NCI-H446 (cell line): ENCODE measurements at regions not wholly inside any gene's neighbourhood (a gene's known extent, or its start where the extent isn't known, plus 50 kb on each side); places are given as distances from the start of the nearest gene placed in this dataset.

ENCODE experiments used
- DNase-seq, 2 experiments: peaks; one replicate each; lab custom pipeline; 2025; lab: John Stamatoyannopoulos, UW

DNA sequence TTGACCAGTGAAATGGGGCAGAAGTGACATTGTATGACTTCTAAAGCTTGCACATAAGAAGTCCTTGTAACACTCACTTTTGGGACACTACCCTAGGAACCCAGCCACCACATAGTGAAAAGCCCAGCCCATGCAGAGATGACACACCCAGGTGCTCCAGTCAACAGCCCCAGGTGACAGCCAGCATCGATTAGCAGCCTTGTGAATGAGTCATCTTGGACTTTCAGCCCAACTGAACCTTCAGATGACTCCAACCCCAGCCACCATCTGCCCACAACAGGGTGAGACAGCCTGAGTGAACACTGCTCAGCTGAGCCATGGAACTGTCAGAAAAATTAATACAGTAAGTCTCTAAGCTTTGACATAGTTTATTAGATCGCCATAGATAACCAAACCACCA is 458.6 kb downstream of the ZSWIM6 start:
- DNase-seq: no peak

DNA sequence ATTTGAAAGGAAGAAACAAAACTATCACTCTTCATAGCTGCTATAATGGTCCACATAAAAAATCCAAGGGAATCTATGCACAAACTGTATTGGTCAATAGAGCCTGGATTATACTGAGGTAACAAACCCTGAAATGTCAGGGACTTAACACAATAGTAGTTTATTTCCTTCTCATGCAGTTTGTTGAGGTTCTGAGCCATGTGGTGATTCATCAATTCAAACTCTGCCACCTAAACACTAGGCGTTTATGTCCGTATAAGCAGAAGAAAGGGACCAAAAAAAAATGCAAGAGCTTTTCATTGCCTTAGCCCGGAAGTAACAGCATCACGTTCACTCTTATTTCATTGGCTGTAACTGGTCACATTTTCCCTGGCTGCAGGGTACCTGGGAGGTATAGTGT is 464.7 kb downstream of the ZSWIM6 start:
- DNase-seq: no peak

DNA sequence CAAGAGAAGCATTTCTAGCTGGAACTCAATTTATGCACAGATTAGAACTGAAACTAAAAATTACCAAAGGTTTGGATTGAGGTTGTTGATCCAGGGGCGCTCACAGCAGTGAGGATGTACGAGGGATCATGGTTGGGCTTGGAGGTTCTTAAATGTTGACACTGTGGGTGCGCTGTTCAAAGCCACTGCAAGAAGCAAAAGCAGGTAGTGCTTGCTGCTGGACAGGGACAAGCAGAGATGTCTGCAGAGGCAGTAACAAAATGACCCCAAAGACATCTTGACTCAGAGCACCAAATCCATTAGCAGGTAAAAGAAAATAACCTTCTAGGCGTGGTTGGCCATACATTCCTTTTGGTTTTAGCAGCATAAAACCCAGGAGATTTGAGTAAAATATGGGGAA is 468.4 kb downstream of the ZSWIM6 start:
- no peak for DNase-seq

DNA sequence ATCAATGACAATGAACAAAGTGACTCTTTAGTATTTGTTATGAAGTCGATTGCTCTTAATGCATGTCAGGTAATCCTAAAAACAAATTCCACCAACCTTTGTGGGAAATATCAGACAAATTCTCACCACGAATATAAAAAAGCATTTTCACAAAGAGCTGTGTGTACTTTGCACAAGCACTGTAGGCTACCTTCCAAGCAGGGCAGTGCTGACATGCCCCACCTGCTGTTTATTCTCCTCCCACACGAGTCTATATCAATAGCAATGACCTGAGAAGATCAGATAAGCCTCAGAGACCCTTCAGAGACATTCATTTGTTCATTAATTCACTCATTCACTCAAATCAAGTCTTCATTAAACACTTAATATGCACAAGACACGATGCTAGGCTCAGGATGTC is 469.1 kb downstream of the ZSWIM6 start:
- no peak for DNase-seq

DNA sequence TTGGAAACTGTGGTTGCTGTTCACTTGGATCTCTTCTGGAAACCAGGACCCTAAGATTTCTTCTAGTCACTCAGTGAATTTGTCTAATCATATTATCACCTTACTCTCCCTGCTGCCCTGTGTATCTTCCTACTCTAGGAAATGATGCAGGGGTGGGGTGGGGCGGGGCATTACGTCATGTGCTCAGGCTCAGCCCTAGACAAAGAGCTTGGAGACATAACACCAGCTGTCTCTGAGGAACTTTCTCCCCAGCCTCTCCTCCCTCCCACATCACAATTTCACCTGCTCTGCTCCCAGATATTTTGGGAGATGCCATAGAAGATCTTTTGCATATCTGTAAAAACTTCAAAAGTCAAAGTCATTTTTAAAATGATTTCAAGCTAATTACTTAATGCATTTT is 470.4 kb downstream of the ZSWIM6 start:
- no peak for DNase-seq

DNA sequence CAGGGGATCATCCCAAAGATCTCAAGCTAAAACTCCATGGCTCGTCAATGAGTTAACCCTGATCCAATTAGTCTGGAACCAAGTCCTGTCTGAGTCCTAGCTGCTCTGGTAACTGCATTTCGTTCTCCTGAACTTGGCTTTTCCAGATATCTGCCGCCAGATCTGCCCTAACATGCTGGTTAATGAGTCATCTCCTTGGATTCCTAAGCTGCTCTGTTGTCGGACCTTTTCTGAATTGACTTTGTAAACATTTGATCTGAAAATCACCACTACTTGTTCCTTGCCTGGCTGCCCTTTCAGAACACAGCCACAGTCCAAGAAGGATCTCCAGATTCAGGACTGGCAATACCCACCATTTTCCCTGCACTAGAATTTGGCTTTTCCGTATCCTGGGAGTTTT is 473.0 kb downstream of the ZSWIM6 start:
- no peak for DNase-seq

DNA sequence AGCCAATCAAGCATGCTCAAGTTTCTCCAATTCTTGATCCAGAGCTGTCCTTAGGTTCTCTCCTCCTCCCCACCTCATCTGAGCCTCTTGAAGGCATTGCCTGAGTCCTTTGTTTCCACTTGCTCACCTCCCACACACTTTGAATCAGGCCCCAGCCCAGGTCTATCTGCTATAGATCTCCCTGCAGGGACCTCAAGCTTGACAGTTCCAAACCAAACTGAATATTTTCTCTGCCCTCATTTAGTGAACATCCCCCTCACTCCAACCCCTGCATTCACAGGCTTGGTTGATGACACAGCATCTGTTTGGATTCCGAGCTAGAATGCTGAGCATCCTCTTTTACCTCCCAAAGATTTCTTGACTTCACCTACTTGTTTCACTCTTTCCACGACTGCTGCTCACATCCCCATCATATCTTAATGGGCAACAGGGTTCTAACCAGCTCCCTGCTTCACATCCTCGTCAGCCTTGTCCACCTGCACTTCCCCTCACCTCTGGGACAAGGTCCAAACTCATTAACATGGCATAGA is 474.5 kb downstream of the ZSWIM6 start:
- DNase-seq: no peak

DNA sequence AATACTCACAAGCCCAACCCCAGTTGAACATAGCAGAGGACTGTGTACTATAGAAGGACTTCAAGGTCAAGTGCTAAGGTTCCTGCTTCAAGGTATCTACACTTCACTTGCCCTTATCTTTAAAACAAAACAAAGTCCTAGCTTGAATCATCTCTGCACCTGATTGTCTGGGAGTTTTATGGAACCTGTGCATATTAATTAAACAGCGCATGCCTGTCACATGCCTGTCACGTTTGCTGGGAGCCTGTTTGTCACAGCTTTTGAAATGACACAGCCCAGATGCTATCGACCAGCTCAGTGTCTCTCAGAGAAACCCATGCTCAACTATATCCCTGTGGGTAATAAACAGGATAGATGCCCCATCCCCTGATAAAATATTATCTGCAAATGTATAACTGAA is 476.0 kb downstream of the ZSWIM6 start:
- DNase-seq: no peak

DNA sequence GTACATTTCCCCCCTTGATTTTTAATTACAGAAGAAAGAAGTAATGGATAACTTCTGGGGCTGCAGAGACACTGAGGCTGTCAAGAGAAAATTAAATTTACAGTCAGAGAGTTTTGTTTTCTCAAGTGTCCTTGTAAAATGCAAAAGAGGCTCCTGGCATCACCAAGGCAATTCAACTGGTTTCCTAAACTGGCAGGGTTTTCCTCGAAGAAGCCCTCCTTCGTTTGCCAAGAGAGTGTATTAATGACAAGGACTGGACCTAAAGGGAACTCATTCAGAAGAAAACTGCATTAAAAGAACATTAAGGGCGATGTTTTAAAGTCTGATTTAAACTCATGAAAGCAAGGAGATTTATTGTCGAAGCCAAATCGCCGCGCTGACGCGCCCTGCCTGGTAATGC is 476.9 kb downstream of the ZSWIM6 start:
- DNase-seq: no peak

DNA sequence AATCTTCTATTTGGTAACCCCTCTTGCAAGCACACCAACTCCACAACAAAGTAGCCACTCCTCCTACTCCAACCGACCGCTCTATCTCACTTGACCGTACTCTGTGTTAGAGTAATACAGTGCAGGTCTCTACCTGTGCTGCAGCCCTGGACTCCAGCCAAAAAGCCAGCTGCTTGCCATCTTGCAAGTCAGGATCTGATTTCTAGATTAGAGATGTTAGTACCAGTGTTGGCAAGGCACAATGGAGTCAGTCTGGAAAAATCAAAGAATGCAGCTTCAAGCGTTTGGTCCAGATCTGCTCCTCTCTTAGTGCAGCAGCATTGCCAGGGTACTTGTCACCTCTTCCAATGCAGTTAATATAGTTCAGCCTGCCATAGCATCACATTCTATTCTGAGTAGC is 477.6 kb downstream of the ZSWIM6 start:
- DNase-seq: no peak

DNA sequence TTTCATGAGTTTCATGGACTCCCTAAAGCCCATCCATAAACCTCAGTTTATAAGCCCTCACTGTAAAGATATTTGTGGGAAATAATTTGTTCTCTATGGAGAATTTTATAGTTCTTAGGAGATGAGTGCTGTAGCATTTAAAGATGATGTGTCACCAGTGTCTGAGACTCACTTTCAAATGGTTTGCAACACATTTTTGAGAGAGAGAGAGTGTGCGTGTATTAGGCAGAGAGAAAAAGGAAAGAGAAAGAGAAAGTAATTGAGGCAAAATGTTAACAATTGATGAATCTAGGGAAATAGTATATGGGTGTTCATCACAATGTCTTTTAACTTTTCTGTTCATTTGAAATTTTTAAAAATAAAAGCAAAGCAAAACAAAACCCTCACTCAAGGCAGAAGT is 479.0 kb downstream of the ZSWIM6 start:
- DNase-seq: no peak

DNA sequence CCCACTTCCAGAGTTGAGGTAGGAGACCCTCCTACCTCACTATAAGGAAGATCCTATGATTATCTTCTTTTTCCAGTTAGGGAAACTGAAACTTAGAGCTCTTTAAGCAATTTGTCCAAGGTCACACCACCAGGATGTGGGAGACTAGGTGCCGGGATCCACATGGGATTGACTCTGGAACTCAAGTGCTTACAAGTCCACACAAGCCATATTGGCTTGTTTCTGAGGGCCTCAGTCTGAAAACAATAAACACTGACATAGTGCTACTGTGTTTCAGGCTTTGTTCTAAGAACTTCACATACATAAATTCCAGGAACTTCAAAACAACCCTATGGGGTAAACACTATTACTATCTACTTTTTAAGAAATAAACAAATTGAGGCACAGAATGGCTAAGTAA is 481.3 kb downstream of the ZSWIM6 start:
- no peak for DNase-seq

DNA sequence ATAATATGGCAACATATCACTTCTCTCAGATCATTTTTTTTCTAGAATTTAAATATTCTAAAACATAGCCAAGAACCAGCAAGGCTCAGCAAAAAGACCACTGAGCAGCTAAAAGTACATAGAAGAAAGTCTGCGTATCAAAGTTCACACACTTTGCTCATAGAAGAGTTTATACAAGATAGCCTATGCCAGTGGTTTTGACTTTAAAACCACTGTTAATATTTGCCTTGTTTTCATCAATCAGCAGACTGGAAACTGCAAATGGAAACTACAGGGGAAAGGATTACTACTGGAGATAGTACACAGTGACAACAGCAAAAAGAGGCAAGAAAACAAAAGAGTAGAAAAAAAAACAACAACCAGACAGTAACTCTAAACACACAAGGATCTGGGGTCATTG is 483.3 kb downstream of the ZSWIM6 start:
- DNase-seq: no peak

DNA sequence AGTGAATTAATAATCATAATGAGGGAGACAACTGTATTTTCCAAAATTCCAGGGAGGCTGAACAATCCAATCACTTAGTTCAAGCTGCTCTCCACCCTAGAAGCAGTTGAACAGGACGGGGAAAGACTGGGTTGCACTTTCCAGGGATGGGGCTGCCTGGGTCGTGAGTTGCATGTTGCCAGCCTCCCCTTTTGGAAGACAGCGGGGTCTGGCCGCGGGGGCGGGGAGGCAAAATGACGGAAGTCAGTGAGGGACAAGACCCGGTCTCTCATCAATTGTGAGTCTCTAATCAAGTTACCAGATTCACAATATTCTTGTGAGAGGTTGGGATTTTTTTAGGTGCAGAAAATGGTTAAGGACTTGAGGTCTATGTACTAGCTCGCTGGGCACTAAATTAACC is 484.1 kb downstream of the ZSWIM6 start:
- DNase-seq: no peak

DNA sequence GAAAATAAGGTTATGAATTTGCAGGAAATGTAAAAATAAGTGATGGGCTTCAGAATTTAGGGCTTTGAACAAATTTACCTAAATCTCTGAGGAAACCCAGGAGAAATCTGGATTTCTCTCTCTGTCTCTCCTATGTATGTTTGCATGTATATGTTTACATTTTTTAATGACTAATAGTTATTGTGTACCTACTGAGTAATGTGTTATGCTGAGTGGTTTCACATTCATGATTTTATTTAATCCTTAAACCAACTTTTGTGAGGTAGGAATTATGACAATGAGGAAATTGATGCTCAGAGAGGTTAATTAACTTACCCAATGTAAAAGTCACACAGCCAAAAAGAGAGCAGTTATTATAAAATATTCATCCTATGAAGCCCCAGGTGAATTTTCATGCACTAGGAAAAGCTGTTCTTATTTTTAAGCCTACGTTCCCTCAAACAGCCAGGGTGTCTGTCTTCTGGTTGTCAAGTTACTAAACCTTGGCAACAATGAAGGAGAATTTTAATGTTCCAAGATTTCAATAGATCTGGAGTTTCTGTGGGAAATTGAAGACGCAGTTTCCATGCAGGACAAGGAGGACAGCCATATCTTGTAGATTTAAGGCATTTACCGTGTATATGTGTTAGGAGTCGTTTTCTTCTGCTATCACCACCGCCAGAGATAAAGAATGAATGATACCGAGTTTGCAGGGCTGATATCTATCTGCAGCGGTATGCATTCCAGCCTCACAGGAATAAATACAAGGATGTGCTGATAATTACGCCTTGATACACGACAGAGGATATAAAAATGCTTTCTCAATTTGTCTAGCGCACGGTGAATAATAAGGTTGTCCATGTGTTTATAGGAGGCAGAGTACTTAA is 484.8 kb downstream of the ZSWIM6 start:
- DNase-seq: no peak

DNA sequence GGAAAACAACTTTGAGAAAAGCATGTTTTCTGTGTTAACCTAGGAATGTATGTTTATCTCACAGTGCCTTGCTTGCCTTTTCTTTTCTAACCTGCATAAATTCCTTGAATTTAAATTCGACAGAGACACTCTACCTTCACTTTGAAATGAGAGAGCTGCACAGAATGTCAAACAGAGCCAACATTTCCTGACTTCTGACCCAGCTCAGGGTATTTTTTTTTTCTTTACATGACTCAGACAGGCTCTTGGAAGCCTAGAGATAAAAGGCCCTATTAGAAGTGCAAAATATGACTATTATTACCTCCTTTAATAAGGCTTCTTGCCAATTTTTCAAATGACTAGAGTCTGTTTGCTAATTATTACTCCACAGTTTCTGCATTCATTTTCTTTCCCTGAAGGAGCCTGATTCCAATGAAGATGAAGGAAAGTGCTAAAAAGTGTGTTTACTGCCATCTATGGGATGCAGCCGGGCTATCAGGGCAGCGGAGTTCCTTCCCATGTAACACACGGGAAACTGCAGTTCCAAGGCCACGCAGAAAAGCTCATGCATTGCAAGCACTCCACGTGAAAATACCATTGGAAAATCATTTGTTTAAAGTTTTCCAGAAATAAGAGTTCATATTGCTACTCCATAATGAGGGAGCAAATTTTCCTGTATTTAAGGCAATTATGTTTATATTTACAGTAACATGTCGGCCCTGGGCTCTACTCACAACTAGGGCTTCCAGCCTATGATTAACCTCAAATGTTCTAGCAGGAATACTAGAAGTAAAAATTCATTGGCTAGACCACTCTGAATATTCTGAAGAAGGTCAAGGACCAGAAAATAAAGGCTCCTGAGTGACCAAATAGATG is 485.6 kb downstream of the ZSWIM6 start:
- peak; percentile 2 to 39 for DNase-seq

DNA sequence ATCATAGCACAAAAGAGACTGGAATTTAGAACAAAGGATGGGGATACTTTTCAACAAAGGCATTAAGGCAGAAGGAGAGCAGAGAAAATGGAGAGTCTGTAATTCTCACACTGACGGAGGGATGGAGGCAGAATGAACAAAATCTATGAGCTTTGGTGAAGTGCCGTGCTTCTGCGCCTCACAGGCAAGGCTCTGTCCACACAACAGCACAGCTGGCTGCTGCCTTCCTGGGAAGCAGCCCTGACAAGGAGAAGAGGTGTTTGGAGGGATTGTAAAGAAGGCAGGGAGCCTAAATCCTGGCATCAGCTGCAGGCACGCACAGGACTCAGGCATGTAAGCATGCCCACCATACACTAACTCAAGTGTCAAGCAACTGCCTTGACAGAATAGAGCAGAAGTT is 485.2 kb upstream of the KIF2A start:
- DNase-seq: no peak

DNA sequence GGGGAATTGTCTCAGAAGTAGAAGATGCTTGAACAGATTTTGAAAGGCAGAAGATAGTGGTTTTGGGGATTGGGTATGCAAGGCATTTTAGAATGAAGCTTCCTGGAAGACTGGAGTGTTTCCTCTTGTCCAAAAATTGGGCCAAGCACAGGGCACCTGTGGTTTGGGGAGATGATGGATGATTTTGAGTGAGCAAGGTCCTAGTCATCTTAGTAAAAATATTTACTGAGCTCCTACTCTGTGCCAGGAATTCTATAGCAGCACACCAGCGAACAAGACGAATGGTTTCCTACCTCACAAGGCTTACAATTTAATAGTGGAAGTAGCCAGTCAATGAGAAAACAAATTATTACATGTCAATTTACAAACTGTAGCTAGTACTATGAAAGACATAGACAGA is 484.4 kb upstream of the KIF2A start:
- no peak for DNase-seq

DNA sequence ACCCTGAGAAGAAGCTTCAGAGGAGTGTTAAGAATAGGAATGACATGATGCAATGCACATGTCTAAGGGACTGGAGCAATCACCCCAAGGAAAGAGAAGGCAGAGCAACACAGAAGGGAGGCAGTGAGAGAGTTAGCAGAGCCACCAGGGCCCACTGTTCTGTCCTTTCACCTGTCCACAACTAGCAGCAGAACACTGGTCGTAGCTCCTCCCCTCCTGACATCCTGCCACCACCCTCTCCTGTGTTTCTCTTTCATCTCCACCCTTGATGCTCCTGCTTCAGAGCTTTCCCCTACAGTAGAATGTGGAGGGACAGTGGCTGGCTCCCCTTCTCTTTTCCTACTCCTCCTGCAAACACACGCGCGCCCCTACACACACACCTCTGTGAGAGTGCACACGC is 483.4 kb upstream of the KIF2A start:
- DNase-seq: no peak

DNA sequence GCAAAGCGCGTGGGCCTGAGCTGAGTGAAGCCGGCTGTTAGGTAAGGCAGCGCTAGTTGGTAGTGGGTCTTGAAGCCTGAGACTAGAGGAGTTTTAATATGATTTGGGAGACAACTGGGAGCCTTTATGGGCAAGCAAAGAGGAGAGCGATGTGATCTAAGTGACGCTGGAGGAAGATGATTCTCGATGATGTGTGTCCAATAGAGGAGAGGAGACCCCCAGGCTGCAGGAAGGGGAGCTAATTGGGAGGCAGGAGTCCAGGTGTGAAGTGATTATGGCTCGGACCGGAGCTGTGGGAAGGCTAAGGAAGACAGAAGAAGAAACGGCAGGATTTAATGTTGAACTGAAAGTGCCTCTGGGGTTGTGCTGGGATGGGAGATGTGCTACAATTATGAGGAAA is 482.9 kb upstream of the KIF2A start:
- DNase-seq: no peak

DNA sequence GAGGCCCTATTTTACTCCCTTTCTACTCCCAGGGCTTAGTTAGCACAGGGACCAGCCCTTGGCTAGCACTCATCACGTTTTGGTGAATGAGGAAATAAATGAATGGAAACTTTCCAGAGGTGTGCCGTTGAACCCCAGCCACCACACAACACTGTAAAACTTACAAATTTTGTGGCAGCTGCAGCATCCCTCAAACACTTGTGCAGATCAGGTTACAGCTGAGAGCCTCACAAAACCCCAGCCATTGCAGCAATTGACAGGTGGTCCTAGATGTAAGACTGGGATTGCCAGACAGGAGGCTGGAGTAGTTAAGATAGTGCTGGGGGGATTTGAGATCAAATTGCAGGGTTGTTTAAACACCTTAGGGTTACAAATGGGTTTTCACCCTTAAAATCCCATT is 482.2 kb upstream of the KIF2A start:
- DNase-seq: no peak

DNA sequence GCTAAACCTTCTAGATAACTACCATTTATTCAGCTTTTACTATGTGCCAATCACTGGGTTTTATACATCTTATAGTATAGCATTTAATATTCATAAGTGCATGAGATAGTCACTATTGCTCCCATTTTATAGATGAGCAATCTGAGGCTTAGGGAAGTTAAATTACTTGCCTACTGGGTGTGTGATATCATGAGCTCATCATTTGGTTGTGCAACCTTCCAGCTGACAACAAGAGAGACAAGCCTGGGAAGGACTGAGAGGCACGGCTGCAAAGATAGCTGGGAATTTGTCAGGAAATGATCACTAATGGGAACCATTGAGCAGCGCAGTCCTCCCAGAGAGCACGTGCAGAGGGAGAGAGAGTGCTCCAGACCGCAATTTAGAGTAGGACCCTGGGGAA is 481.6 kb upstream of the KIF2A start:
- DNase-seq: no peak

DNA sequence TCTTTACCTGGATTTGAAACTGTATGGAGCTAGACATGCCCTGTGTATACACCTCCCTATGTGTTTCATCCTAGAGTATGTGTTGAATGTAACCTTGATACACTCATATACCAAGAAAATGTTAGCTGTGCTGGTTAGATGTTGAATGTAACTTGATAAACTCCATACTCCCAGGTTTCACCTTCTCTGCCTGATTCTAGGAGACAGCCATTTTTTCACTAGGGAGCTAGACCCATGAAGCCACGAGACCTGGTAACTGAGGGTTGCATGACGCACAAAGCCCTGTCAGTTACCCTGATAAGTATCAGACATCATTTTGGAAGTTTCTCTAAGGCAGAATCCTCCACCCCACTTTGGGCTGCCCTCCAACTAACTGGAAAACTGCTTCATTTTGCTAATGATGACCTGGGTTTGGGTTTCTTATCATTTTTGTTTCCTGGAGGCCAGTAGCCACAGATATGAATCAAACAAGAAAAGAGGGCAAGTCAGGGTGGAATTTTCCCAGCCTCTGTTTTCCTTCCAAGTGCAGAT is 478.5 kb upstream of the KIF2A start:
- DNase-seq: no peak
